Immature natural killer cell (primary cell): ENCODE measurements at regions not wholly inside any gene's neighbourhood (a gene's known extent, or its start where the extent isn't known, plus 50 kb on each side); places are given as distances from the start of the nearest gene placed in this dataset.

Experiments
- DNase-seq, 3 donors: peaks; one replicate each; pipeline ENCODE4 v3.0.0; 2022; ENCODE audit warnings: mixed read lengths in 1 of 3
- H3K27ac Mint-ChIP-seq, 6 donors: one replicate each; pipeline ENCODE4 v1.8.0; 2020; ENCODE audit warnings: mixed read lengths in 6 of 6, mild to moderate bottlenecking in 5 of 6, inconsistent platforms in 4 of 6, moderate library complexity in 3 of 6
- H3K27me3 Mint-ChIP-seq, 3 donors: one replicate each; pipeline ENCODE4 v1.8.0; 2020 to 2021; ENCODE audit warnings: low read depth in 3 of 3, mild to moderate bottlenecking in 3 of 3, mixed read lengths in 3 of 3, moderate library complexity in 3 of 3, inconsistent platforms in 1 of 3
- H3K36me3 Mint-ChIP-seq, 3 donors: one replicate each; pipeline ENCODE4 v1.8.0; 2020; ENCODE audit warnings: mixed read lengths in 3 of 3, inconsistent platforms in 2 of 3, mild to moderate bottlenecking in 2 of 3
- H3K4me1 Mint-ChIP-seq, 2 donors: one replicate each; pipeline ENCODE4 v1.8.0; 2020; ENCODE audit warnings: inconsistent platforms in 2 of 2, mild to moderate bottlenecking in 2 of 2, mixed read lengths in 2 of 2, moderate library complexity in 1 of 2
- H3K4me3 Mint-ChIP-seq, 5 donors: one replicate each; pipeline ENCODE4 v1.8.0; 2020; ENCODE audit warnings: mild to moderate bottlenecking in 5 of 5, mixed read lengths in 5 of 5, inconsistent platforms in 3 of 5, moderate library complexity in 3 of 5
- H3K9me3 Mint-ChIP-seq, 6 donors: one replicate each; pipeline ENCODE4 v1.8.0; 2020; ENCODE audit warnings: mild to moderate bottlenecking in 6 of 6, mixed read lengths in 6 of 6, inconsistent platforms in 4 of 6, moderate library complexity in 3 of 6

DNA sequence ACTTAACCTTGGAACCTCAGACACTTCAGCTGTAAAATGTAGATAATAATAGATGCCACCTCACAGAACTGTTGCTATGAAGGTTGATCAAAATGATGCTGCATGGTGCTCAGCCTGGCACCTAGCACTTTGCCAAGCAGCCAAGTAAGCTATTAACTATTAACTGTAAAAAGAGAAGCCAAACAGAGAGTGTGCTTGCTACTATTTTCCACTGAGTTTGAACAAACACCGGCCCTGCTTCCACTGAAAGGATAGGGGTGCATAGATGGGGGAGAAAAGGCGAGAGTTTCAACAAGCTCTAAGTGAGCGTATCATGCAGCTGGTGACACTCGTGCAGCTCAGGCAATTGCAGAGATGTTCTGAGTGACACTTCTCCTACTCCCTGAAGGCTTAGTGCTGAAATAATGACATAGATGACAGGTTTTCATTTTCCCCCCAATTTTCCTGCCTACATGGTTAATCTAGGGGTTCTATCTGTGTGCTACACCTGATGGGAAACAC, 78.2 kb downstream of the GPR88 start:
- Mint-ChIP-seq H3K9me3 (peaks cover 0 to 2% (median 0%) of the 10 kb centered on the region in 6 donors), H3K4me1 (peaks cover 15 to 24% of the 10 kb centered on the region in 2 donors), H3K27me3 (peaks cover 0 to 3% (median 2%) of the 10 kb centered on the region in 3 donors), H3K36me3 (no peaks in the 10 kb centered on the region), H3K4me3 (no peak overlapping the region), H3K27ac (no peak overlapping the region)
- DNase-seq: no peak

DNA sequence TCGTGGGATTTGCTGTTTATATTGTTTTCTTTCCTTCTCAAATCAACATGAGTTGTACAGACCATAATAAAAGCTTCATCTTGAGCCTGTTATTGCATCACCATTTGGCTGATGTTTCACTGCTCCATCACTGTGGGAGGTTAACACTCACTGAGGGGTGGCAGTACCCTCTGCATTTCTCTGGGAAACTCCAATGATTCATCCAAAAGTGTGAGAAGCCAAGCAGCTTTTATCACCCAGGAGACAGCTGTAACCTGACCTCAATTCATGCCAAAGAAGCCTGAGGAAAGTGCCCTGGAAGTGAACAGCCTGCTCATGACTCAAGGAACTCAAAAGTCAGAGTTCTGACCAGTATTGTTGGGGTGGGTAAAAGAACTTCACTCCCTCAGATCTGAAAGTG, 84.1 kb downstream of the GPR88 start:
- Mint-ChIP-seq H3K4me3 (no peak overlapping the region), H3K4me1 (no peaks in the 10 kb centered on the region), H3K9me3 (peaks cover 0 to 2% (median 0%) of the 10 kb centered on the region in 6 donors), H3K36me3 (no peaks in the 10 kb centered on the region), H3K27me3 (peaks cover 0 to 2% (median 1%) of the 10 kb centered on the region in 3 donors), H3K27ac (no peak overlapping the region)
- DNase-seq: no peak

DNA sequence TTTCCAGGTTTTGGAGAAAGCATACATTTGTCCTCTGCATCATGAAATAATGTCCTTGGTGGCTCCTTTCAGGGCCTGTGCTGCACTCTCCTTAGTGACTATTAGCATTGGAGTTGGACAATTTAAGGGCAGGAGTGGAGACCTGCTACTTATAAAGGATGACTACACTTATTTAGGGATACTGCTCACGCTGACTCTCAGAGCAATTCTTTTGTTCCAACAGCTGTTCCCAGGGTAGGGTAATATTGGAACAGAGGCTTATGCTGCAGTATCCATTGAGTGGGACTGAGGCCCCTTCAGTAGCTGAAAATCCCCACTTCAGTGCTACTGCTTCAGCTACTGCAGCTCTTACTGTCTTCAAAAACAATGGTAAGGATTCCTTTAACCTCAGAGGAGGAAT, 84.6 kb downstream of the GPR88 start:
- Mint-ChIP-seq H3K36me3 (no peaks in the 10 kb centered on the region), H3K4me1 (no peaks in the 10 kb centered on the region), H3K27me3 (peaks cover 0 to 2% (median 1%) of the 10 kb centered on the region in 3 donors), H3K9me3 (peaks cover 0 to 2% (median 0%) of the 10 kb centered on the region in 6 donors), H3K4me3 (no peak overlapping the region), H3K27ac (no peak overlapping the region)
- no peak for DNase-seq

DNA sequence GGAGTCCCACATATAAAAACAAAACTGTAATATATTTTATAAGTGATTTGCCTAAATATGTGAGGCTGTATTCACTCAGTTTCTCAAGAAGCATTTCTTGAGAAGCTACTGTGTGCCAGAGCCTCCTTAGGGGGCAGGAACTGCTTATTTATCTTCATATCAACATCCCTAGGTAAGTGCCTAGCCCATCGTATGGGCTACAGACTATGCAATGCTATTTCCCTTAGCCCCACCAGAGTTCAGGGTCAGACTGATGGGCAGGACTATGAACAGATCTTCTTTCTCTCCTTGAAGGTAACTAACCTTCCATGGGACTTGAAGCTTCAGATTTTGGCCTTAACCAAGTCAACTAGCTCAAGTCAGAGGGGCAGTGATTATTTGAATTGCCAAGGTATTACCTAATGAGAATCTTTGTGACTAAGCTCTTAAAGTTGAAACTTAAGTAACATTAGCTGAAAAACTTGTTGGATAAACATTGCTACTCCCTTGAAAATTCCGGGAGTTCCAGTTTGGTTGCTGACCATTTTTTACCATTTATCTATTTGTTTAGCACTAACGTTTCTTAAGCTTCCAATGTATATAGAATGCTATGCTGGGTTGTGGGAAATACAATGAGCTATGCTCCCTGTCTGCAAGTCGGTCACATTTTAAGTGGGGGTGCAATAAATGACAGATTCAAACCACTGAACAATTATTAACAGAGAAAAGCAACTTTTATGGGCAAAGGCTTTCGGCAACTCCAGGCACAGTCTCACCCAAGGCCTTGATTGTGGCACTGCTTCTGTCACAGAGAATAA, 85.2 kb downstream of the GPR88 start:
- Mint-ChIP-seq H3K4me3 (no peak overlapping the region), H3K4me1 (no peaks in the 10 kb centered on the region), H3K27ac (no peak overlapping the region), H3K36me3 (no peaks in the 10 kb centered on the region), H3K27me3 (peaks cover 0 to 1% (median under 1%) of the 10 kb centered on the region in 3 donors), H3K9me3 (peaks cover 0 to 1% (median 0%) of the 10 kb centered on the region in 6 donors)
- no peak for DNase-seq

DNA sequence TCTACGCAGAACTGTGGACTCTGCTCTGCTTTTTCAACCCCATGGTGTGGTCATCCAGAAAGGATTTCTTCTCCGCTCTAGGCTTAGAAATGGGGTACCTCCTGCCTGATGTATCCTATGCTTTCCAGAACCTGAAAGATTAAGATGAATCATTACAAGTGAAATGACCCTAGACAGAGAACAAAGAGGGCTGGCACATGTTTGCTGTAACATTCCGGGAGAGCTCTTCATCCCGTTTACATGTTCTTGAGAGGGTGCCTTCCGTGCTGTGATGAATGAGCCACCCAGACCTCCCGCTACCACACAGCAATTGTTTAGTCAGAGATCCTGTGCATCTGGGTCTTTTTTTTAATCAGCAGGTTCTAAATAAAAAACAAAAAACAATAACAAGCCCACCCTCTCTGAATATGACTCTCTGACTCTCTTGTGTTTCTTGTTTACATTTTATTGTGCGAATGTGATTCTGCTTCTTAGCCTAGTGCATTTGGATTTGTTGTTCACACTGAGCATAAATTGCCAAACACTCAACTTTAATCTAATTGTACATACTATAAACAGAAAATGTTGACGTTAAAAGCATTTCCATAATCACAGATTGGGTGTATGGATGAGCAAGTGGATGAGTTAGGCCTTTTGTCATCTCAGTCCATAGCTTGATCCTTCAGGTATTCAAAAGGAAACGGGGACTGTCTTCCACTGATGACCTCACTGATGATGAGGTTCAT, 87.1 kb downstream of the GPR88 start:
- Mint-ChIP-seq H3K4me1 (no peaks in the 10 kb centered on the region), H3K27me3 (peaks cover 0 to 1% (median 0%) of the 10 kb centered on the region in 3 donors), H3K36me3 (no peaks in the 10 kb centered on the region), H3K27ac (no peak overlapping the region), H3K4me3 (no peak overlapping the region), H3K9me3 (no peaks in the 10 kb centered on the region)
- DNase-seq: no peak

DNA sequence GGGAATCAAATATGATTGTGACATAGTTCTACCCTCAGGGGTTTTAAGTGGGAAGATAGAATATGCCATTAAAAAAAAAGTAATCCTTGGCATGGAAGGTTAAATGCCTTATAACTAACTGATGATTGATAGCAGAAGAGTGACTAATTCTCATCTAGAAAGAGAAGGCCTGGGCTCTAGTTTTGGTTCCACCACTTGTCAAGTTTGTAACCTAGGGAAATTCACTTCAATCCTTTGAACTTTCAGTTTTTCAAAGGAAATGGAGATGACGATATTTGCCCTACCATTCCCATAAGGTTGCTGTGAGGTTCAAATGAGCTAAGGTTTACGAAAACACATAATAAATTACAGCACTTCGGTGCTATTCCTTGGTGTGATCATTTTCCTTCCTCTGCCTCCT, 88.5 kb downstream of the GPR88 start:
- H3K27me3 Mint-ChIP-seq: peaks cover 0 to 3% (median 2%) of the 10 kb centered on the region in 3 donors
- no peak for DNase-seq
- H3K36me3 Mint-ChIP-seq: peaks cover 0 to 3% (median 0%) of the 10 kb centered on the region in 3 donors
- H3K4me3 Mint-ChIP-seq: no peak overlapping the region
- peaks cover 0 to 3% (median 0%) of the 10 kb centered on the region in 6 donors for H3K9me3 Mint-ChIP-seq
- H3K4me1 Mint-ChIP-seq: peaks cover 9 to 11% of the 10 kb centered on the region in 2 donors
- no peak overlapping the region for H3K27ac Mint-ChIP-seq

DNA sequence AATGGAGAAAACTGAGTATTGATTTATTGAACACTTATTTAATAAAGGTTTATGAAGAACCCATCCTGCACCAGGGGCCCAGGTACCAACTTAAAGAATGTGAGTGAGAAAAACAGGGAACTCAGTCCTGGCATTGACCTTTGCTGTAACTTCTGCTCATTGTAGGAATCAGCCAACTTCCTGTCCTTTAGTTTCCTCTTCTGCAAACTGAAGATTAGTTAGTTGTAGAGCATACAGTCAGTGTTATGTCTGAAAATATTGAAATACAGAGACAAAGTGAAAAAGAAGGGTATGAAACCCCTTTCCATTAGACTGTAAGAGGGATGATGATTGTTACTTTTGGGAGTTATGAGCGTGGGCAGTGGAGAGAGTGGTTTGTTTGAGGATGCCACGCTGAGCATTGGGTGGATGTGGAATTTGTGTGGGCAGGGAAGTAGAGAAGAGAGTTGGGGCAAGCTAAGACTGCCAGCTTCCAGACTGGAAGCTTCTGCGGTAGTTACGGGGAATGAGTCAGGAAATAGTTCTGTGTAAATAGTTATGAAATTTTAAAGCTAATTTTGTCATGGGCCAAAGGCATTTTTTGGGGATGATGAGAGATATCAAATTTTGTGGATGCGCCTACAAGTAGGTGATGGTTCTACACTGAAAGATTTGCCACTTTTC, 89.2 kb downstream of the GPR88 start:
- Mint-ChIP-seq H3K27me3 (peaks cover 0 to 3% (median 2%) of the 10 kb centered on the region in 3 donors), H3K4me1 (peaks cover 10 to 14% of the 10 kb centered on the region in 2 donors), H3K36me3 (peaks cover 0 to 3% (median 0%) of the 10 kb centered on the region in 3 donors), H3K9me3 (peaks cover 0 to 3% (median 0%) of the 10 kb centered on the region in 6 donors), H3K4me3 (no peak overlapping the region), H3K27ac (no peak overlapping the region)
- DNase-seq: no peak

DNA sequence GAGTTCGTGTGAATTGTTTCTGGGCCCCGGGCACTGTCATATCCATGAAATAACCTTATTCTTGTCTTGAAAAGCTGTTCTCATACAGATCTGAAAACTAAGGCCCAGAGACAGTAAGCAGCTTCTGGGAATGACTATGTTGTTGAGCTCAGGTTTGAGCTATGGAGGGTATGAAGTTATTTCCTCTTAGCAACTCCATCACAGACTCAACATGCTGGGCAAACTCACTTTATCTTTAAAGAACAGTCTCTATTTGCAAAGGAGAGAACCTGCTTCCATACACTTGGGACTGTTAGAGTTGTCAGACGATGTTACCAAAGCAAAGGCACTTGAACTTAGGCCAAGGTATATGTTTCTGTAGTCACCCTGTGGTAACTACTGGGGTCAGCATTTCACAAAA, 90.0 kb downstream of the GPR88 start:
- no peak overlapping the region for H3K4me3 Mint-ChIP-seq
- DNase-seq: no peak
- H3K36me3 Mint-ChIP-seq: peaks cover 0 to 3% (median 0%) of the 10 kb centered on the region in 3 donors

DNA sequence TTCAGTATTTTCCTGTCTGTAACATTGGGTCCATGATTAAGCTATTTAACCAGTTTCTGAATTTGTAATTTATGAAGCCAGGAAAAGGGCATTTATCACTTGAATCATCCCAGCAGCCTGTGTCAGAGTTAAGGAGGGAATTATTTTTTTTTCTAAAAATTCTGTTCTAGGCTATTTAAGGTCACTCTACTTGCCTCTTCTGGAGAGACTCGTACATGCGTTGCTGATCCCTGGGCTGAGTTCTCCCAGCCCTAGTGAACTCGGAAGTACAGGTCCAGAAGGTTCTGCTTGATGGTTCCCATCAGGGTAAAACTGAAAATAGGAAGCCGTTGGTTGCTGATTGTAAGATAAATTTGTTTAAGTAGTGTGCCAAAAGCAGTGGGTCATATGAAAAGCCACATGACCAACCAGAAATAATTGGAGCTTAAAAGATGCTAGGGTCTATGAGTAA, 90.7 kb downstream of the GPR88 start:
- peaks cover 0 to 3% (median 0%) of the 10 kb centered on the region in 3 donors for H3K36me3 Mint-ChIP-seq
- H3K27me3 Mint-ChIP-seq: peaks cover 0 to 4% (median 3%) of the 10 kb centered on the region in 3 donors
- H3K4me1 Mint-ChIP-seq: peaks cover 10 to 14% of the 10 kb centered on the region in 2 donors
- H3K27ac Mint-ChIP-seq: no peak overlapping the region
- peaks cover 0 to 3% (median 0%) of the 10 kb centered on the region in 6 donors for H3K9me3 Mint-ChIP-seq
- no peak overlapping the region for H3K4me3 Mint-ChIP-seq
- no peak for DNase-seq

More for the DNA sequence above, 90.0 kb downstream of the GPR88 start:
- Mint-ChIP-seq H3K4me1 (peaks cover 10 to 14% of the 10 kb centered on the region in 2 donors), H3K27me3 (peaks cover 0 to 4% (median 3%) of the 10 kb centered on the region in 3 donors), H3K27ac (no peak overlapping the region), H3K9me3 (peaks cover 0 to 3% (median 0%) of the 10 kb centered on the region in 6 donors)

DNA sequence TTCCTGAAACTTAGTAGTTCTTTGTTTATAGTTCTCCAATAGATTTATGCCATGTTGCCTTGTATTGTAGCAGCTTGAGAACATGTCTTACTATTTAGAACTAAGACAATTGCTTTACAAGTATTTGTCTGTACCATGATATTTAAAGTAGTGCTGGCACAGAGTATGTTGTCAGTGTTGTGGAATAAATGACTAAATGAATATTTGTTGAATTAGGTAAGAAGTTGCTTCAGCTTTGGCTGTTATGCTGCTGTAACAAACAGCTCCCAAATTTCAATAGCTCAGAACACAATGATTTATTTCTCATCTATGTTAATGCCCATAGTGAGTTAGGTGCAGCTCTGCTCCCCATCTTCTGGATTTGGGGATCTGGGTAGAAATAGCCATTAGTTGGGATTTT, 90.2 kb upstream of the VCAM1 start:
- DNase-seq: no peak

DNA sequence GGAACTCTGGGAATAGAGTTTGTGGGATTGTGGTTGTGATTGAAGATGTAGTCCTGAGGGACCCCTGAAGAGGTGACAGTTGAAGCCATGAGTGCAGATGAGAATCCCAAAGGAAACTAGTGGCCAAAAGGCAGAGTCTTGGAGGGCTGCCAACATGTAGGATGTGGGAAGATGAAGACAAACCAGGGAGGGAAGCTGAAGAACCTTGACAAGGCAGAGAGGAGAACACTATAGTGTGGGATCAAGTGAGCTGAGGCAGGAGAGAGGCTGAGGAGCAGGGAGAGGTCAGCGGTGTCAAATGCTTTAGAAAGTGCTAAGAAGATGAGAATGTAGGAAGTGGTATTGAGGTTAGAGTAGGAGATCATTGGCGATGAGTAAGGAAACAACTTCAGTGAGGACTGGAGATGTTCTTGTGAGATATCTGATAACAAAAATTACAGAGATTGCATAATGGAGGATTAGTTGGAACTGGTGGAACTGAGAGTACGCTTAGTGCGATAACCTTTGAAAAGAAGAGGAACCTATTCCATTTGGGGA, 88.5 kb upstream of the VCAM1 start:
- Mint-ChIP-seq H3K27me3 (peaks cover 2 to 4% (median 4%) of the 10 kb centered on the region in 3 donors), H3K9me3 (peaks cover 0 to 5% (median 0%) of the 10 kb centered on the region in 6 donors), H3K4me3 (no peak overlapping the region), H3K27ac (no peak overlapping the region), H3K4me1 (peaks cover 10 to 14% of the 10 kb centered on the region in 2 donors), H3K36me3 (peaks cover 0 to 3% (median 0%) of the 10 kb centered on the region in 3 donors)
- DNase-seq: no peak

More for the DNA sequence above, 90.2 kb upstream of the VCAM1 start:
- Mint-ChIP-seq H3K27me3 (peaks cover 0 to 4% (median 2%) of the 10 kb centered on the region in 3 donors), H3K27ac (no peak overlapping the region), H3K4me1 (peaks cover 10 to 14% of the 10 kb centered on the region in 2 donors), H3K36me3 (peaks cover 0 to 3% (median 0%) of the 10 kb centered on the region in 3 donors), H3K9me3 (peaks cover 0 to 3% (median 0%) of the 10 kb centered on the region in 6 donors), H3K4me3 (no peak overlapping the region)

DNA sequence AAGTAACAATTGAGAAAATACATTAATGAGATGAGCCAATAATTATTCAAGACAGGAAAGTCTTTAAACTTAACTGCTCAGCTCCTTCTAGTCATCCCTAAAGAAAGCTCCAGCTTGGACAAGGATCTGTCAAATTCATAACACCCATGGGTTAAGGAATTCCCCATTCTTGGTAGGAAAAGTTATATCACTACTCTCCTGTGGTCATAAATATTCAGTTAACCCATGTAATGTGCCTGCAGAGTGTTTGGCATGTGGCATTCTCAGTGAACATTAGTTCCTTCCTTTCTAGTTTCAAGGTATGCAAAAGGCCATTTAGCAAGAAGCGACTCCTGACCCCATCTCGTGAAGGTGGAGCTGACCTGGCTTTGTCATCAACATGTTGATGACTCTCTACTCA, 76.7 kb upstream of the VCAM1 start:
- no peaks in the 10 kb centered on the region for H3K4me1 Mint-ChIP-seq
- no peaks in the 10 kb centered on the region for H3K36me3 Mint-ChIP-seq
- H3K27me3 Mint-ChIP-seq: peaks cover 2 to 4% (median 2%) of the 10 kb centered on the region in 3 donors
- H3K27ac Mint-ChIP-seq: no peak overlapping the region
- peaks cover 0 to 2% (median 0%) of the 10 kb centered on the region in 6 donors for H3K9me3 Mint-ChIP-seq
- no peak overlapping the region for H3K4me3 Mint-ChIP-seq
- DNase-seq: no peak
